ENCODE measurements at regions not wholly inside any gene's neighbourhood (a gene's known extent, or its start where the extent isn't known, plus 50 kb on each side); places are given as distances from the start of the nearest gene placed in this dataset.

- no peak overlapping the region for H3K27ac ChIP-seq
- H3K36me3 ChIP-seq (replicated peaks in 1 of 2; ENCODE audit: insufficient read depth in 1 of 2, low read depth in 2 of 2) = no peaks in the 10 kb centered on the region
- no peaks in the 10 kb centered on the region for H3K27me3 ChIP-seq
- WGBS, 2 donors = 13 to 18% methylated on average over 2 of the region's 2 CpGs
- no peak overlapping the region for H3K4me3 ChIP-seq
- H3K9me3 ChIP-seq = no peaks in the 10 kb centered on the region
- H3K4me1 ChIP-seq = no peaks in the 10 kb centered on the region
- intact Hi-C loops (cut with DNase I) = no loop called here
- no peak for TF ChIP-seq POLR2A (IDR thresholded peaks at IDR 0.05)
- TF ChIP-seq, protein P1, sequence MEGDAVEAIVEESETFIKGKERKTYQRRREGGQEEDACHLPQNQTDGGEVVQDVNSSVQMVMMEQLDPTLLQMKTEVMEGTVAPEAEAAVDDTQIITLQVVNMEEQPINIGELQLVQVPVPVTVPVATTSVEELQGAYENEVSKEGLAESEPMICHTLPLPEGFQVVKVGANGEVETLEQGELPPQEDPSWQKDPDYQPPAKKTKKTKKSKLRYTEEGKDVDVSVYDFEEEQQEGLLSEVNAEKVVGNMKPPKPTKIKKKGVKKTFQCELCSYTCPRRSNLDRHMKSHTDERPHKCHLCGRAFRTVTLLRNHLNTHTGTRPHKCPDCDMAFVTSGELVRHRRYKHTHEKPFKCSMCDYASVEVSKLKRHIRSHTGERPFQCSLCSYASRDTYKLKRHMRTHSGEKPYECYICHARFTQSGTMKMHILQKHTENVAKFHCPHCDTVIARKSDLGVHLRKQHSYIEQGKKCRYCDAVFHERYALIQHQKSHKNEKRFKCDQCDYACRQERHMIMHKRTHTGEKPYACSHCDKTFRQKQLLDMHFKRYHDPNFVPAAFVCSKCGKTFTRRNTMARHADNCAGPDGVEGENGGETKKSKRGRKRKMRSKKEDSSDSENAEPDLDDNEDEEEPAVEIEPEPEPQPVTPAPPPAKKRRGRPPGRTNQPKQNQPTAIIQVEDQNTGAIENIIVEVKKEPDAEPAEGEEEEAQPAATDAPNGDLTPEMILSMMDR (IDR thresholded peaks at IDR 0.05) = no peak
- ATAC-seq (no peak), DNase-seq (no peak)
These were observed 675.2 kb upstream of the WWC1 start for GRCh38 chr5:167616043-167616890.

- Histone ChIP-seq H3K36me3 (replicated peaks in 1 of 2; ENCODE audit: insufficient read depth in 1 of 2, low read depth in 2 of 2) (no peaks in the 10 kb centered on the region), H3K4me1 (no peaks in the 10 kb centered on the region), H3K9me3 (no peaks in the 10 kb centered on the region), H3K27ac (no peak overlapping the region), H3K4me3 (no peak overlapping the region), H3K27me3 (no peaks in the 10 kb centered on the region)
- DNase-seq = no peak
- 20 to 25% methylated on average over 3 of the region's 3 CpGs for WGBS, 2 donors
- TF ChIP-seq, protein P1 (IDR thresholded peaks at IDR 0.05) = no peak
- no peak for TF ChIP-seq POLR2A (IDR thresholded peaks at IDR 0.05)
- intact Hi-C loops (cut with DNase I) = no loop called here
- no peak for ATAC-seq
These were observed 668.1 kb upstream of the WWC1 start for GRCh38 chr5:167623354-167623753.

DNA sequence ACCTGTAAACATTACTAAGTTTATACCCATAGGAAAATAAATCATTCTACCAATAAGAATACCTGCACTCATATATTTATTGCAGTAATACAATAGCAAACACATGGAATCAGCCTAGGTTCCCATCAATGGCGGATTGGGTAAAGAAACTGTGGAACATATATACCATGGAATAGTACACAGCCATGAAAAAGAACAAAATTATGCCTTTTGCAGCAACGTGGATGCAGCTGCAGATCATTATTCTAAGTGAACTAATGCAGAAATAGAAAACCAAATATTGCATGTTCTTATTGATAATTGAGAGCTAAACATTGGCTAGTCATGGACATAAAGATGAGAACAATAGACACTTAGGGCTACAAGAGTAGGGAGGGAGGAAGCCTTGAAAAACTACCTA lies 667.4 kb upstream of the WWC1 start:
- ATAC-seq = no peak
- Histone ChIP-seq H3K4me1 (no peaks in the 10 kb centered on the region), H3K9me3 (no peaks in the 10 kb centered on the region), H3K36me3 (replicated peaks in 1 of 2; ENCODE audit: insufficient read depth in 1 of 2, low read depth in 2 of 2) (no peaks in the 10 kb centered on the region), H3K27ac (no peak overlapping the region), H3K27me3 (no peaks in the 10 kb centered on the region), H3K4me3 (no peak overlapping the region)
- WGBS, 2 donors = 46 to 56% methylated on average over 2 of the region's 2 CpGs
- no peak for TF ChIP-seq POLR2A (IDR thresholded peaks at IDR 0.05)
- TF ChIP-seq, protein P1 (IDR thresholded peaks at IDR 0.05) = no peak
- intact Hi-C loops (cut with DNase I) = no loop called here
- no peak for DNase-seq

DNA sequence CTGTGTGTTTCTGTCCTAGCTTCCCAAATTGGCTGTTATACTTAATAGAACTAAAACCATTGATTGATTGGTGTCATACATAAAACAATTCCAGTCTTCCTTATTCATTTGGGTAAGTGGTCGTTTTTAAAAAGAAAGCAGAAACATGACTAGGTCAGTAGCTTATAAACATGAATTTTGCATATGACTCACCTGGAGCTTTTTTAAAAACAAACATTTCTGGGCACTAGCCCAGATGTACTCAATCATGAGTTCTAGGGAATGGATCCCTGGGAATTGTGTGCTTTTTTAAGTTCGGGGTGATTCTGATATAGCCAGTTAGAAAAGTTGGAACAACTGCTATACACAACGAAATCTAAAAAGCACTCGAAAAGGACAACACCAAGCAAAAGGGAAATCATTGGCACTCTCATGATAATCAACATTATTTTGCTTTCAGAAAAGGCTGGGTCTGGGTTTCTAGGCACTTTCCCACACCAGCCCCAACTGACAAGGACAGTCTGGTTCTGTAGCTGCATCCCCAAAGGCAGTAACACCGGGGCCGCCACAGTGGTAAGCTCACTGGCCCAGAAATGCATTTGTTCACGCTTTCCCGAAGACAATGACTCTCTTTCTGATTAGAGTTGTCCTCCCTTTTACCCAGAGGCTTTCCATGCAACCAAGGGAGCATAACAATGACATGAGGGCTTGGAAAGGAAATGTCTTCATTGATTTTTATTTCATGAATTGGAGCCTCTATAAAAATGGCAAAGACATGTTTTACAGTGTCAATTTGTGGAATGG lies 664.9 kb upstream of the WWC1 start:
- Histone ChIP-seq H3K27ac (no peak overlapping the region), H3K9me3 (no peaks in the 10 kb centered on the region), H3K4me3 (no peak overlapping the region), H3K36me3 (replicated peaks in 1 of 2; ENCODE audit: insufficient read depth in 1 of 2, low read depth in 2 of 2) (no peaks in the 10 kb centered on the region), H3K27me3 (no peaks in the 10 kb centered on the region), H3K4me1 (no peaks in the 10 kb centered on the region)
- DNase-seq = no peak
- TF ChIP-seq, protein P1 (IDR thresholded peaks at IDR 0.05) = no peak
- no peak for TF ChIP-seq POLR2A (IDR thresholded peaks at IDR 0.05)
- intact Hi-C loops (cut with DNase I) = no loop called here
- WGBS, 2 donors = 65 to 75% methylated on average over 8 of the region's 8 CpGs
- ATAC-seq = no peak
